HG03571 (cell line): ENCODE measurements at regions not wholly inside any gene's neighbourhood (a gene's known extent, or its start where the extent isn't known, plus 50 kb on each side); places are given as distances from the start of the nearest gene placed in this dataset.

Experiments used
- ATAC-seq: cut with Tn5 transposase; IDR thresholded peaks from one replicate; pipeline ENCODE4 v1.9.1; 2021; ENCODE audit not compliant: unreplicated experiment

DNA sequence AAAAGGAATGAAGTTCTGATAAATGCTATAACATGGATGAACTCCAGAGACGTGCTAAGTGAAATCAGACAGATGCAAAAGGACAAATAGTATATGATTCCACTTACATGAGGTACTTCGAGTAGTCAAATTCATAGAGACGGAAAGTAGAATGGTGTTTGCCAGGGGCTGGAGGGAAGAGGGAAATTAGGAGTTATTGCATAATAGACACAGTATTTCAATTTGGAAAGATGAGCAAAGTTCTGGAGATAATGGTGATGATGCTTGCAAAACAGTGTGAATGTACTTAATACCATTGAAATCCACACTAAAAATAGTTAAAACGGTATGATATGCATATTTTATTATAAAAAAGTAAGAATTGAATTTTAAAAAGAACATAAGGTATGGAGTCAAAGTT is 84.9 kb upstream of the STXBP5 start:
- no peak for ATAC-seq

DNA sequence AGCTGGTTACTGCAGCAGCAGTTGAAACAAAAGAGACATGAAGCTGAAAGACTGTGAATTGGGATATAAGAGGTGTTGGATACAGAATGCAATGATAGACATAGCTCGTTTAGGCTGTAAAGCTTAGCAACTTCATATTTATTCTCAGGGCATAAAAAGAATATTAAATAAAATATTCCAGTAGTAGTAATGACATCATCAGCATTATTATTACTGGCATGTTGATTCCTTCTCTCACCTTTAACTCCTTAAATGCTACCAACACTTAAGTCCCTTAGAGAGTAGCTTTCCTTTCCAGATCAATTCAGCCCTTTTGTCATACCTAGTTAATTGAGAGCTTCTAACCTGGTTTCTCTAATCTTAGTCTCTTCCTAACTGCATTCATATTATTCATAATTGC is 81.4 kb upstream of the STXBP5 start:
- ATAC-seq, result no peak

DNA sequence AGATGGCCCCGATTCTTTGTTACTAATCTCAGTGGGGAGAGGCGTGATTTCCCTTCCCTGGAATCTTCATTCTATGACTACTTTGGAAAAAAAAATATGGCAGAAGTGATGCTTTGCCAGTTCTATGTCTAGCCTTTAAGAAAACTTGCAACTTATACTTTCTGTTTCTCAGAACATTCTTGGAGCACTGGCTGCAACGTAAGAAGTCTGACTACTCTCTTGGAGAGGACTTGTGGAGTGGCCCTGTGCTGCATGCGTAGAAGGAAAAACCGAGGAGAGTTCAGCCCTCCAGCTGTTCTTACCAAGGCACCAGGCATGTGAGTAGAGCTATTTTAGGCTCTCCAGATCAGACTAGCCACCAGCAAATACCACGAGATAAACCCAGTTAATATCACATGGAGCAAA is 77.6 kb upstream of the STXBP5 start:
- ATAC-seq, result no peak

DNA sequence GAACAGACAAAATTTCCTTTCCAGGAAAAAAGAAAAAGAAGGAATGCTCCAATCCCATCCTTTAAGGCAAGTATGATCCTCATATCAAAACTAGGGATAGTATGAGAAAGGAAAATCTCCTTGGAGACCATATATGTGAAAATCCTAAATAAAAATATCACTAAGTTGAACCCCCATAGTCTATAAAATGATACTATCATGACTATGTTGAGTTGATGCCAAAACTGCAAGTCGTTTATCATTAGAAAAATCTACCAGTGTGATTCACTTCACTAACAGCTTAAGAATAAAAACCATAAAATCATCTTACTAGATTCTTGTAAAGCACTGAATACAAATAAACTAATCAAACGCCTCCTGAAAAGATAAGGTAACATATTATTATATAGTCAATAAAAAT is 76.6 kb upstream of the STXBP5 start:
- ATAC-seq, result no peak

DNA sequence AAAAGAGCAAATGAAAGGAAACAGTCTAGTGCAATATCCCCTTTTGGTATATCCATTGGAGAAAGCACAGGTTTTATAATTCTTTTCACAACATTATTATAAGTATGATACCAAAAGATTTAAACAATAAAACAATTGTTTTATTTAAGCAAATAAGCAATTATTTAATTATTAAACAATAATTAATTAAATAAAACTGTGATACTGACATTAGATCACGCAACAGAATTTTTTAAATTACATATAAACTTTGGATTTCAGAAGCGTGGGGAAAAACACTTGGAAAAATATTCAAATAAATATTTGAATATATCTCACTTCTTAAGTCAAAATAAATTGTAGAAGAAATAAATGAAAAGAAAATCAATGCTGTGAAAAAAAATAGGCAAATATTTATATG is 76.2 kb upstream of the STXBP5 start:
- ATAC-seq, result no peak

DNA sequence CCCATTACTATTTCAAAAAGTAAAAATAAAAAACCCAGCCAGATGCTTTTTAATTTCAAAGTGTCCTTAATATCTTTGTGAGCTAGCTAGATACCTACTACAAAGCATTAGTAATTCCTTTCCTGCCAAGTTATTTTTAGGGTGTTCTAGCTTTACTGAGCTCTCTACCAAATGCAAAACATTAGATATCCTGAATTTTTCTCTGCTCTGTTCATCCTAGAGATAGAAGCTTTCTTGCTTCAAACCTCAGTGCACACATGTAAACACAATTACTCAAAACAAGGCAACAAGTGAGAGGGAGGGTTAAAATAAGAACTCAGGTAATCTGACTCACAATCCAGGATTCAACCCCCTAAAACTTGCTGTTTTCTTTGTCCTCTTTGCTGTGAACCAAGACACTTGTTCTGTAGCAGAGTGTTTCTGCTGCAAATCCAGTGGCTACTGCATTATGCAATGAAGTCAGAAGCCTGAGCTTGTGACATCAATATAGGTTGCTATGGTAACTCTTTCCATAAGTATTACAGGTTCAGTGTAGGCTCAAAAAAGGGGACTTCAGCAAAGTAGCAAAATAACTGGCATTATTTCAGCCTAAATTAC is 72.6 kb upstream of the STXBP5 start:
- no peak for ATAC-seq

DNA sequence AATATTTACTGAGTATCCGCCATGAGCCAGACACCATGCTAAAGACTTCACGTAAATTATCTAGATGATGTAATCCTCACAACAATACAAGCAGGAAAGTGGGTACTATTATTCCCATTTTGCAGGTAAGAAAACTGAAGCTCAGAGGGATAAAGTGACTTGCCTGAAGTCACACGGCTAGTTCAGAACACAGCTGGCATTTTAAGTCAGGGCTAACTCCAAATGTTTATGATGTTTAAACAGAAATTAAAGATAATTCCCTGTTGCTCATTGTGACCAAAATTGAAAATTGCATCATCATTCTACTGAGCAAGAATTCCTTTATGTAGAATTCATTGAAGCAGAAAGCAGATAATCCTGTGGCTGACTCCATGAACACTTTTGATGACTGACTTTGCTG is 71.3 kb upstream of the STXBP5 start:
- no peak for ATAC-seq

DNA sequence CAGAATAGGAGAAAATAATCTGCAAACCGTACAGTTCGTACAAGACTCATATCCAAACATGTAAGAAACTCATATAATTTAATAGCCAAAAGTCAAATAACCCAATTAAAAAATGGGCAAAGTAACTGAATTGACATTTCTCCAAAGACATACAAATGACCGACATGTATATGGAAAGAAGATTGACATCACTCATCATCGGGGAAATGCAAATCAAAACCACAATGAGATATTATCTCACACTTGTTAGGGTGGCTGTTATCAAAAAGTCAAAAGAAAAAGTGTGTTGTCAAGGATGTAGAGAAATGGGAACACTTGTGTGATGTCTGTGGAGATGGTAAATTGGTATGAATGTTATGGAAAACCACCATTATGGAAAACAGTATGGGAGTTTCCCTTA is 70.5 kb upstream of the STXBP5 start:
- no peak for ATAC-seq

DNA sequence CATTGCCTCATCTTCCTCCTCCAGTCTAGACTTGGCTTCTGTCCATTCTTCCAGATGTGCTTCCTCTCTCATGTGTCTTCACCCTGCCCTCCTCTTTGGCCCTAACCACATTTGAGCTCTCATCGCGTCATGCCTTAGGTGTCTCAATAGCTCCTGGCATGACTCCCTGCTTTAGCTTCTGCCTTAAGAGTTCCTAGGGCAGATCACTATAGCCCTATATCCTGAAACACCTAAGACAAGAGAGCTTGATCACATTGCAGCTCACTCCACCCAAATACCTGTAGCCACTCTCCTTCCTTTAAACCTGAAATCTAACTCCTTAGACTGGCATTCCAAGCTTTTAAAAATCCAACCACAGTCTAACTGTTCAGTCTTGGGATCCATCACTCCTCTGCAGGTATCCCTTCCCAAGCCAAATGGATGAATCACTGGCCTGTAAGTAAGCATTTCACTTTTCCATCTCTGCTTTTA is 69.0 kb upstream of the STXBP5 start:
- ATAC-seq, result no peak

DNA sequence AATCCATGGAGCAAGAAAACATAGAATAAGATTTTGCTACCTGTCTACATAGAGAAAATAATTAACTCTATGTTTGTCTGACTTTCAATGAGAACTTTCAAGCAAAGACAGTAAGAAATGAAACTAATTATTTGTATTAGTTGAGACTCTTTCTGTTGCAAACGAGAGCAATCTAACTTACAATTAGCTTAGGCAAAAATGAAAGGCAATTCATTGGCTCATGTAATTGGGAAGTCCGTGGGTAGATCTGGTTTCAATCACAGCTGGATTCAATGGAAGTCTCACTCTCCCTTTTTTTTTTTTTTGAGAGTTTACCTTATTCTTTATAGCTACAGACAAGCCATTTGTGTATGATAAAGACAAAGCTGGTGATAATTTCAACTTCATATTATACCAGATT is 68.2 kb upstream of the STXBP5 start:
- ATAC-seq, result no peak

DNA sequence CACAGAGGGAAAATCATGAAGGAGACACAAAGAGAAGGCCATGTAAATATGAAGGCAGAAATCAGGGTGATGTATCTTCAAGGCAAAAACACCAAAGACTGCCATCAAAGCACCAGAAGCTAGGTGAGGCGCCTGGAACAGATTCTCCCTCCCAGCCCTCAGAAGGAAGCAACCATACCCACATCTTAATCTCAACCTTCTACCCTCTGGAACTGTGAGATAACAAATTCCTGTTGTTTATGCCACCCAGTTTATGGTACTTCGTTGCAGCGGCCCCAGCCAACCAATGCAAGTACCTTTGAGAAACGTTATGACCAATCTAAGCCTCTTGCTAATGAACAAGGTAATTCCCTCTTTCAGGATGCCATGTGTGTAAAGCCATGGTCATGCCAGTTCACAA is 66.2 kb upstream of the STXBP5 start:
- no peak for ATAC-seq

DNA sequence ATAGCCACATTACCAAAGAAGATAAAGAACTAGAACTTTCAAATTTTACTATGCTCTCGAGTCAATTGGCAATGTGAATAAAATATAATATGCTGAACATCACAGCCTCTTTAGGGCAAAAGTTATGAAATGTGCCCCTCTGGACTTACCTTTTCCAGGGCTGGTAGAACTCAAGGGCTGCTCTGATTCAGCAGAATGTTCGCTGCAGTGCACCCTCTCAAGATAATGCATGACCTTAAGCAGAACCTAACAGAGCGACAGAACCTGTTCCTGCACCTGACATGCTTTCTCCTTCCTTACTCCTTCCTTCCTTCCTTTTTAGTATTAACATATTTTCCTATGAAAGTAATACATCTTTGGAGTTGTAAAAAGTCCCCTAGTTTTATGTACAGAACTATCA is 65.4 kb upstream of the STXBP5 start:
- ATAC-seq, result no peak

DNA sequence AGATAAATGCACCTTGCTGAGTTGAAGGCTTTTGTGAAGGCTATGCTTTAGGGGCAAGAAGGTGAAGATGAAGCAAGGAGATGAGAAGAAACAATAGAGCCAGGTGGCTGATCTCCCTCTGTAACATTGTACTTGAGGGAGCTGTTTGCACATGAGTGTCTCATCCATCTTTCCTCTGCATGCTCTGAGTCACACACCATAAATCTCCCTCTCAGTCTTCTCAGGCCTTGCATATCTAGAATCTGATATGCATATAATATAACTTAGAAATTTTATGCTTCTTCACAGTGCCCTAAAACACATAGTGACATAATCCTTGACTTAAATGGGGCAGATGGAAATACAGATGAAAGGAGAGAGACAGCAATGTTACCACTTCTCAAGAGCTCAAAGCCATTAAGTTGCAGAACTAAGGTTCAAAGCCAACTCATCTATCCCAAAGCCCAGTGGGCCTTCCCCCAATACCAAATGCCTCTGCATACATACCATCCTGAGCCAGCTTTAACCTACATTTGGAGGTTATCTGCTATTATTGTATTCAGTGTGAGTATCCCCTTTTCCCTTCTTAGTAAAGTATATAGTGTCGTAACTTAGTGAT is 62.4 kb upstream of the STXBP5 start:
- no peak for ATAC-seq

DNA sequence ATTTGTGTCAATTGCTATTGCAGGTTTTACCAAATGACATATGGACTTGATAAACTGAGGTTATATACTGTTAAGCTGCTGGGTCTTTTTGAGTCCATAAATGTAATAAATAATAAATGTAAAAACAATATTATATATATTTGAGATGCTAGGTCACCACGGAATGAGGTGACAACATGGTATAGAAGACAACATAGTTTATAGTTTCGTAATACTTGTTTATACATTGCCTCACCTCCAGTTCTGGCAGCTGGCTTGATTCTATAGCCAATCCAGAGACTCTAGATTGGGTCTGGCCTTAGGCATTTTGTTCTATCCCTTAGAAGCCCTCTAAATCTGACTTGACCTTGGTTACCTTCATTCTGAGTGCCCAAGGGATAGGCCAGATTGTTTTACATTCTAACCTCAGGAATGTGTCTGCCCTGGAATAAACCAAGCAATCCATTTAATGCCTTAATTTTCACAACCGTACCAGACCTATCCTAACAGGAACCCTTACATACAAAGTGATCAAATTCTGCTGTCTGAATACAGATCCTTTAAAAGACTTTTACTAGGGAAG is 61.5 kb upstream of the STXBP5 start:
- no peak for ATAC-seq

DNA sequence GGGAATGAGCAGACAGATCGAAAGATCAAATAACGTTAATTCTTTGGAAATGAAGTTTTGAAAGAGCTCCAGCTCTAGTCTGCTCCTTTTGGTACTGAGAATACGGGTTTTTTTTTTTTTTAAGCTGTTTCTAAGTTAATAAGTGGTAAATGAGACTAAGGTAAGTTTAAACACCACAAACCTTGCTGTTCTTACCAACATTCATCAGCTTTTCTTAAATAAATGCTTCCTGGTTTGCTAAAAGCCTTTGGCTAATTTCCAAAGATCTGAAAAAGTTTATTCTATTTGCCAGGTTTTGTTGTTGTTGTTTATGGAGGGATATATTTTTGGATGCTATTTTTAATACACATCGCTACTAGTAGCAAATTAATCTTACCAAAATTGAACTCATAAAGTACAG is 55.1 kb upstream of the STXBP5 start:
- no peak for ATAC-seq

DNA sequence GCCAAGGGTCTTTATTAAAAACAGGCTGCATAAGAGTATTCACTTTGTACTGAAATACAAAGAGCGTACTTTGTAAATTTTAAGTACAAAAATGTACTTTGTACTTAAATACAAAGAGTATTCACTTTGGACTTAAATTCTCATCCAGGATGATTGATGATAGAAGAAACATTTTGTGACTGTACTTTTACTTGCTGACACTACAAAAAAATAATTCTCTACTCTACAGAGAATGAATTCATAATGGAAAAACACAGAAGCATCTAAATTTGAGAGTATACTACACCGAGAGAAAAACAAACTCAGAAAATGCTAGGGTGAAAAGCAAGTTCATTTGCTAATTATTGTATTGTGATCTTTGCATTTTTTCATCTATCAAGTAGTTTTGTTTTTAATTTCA is 54.4 kb upstream of the STXBP5 start:
- no peak for ATAC-seq

DNA sequence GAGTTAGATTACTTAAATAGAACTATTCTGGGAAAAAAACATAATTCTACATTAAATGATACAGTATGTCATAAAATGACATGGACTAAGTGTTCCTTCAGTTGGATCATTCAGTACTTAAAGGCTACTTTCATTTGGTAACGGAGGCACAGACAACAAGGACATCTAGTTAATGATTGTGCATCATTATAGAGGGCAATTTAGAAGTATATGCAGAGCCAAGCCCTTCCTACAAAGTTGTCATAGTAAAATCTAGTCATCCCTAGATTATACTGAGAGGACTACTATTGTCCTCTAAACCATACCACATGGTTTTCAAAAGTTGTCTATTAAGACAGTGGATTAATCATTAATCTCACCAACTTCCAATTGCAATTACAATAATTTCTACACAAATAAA is 53.9 kb upstream of the STXBP5 start:
- ATAC-seq, result no peak
